ENCODE measurements at regions not wholly inside any gene's neighbourhood (a gene's known extent, or its start where the extent isn't known, plus 50 kb on each side); places are given as distances from the start of the nearest gene placed in this dataset.

DNA sequence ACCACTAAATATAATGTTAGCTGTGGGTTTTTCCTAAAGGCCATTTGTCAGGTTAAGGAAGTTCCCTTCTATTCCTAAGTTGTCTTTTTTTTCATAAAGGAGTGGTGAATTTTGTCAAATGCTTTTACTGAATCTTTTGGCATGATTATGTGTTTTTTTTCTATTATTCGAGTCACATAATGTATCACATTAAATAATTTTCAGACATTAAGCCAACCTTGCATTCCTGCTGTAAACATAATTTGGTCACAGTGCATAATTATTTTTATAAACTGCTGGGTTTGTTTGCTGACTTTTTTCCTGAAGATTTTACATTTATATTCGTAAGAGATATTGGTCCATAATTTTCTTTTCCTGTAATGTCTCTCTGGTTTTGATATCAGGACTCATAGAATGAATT is 101.8 kb upstream of the SPRED1 start:
- POLR2A ChIA-PET (ENCODE audit: unreplicated experiment) = no interaction called here
- BruUV-seq (replicated peaks) = no TSS peak
- Histone ChIP-seq H2AK5ac (ENCODE audit: low read depth, low read length) (no peak overlapping the region), H3K4ac (ENCODE audit: low read depth, low read length) (no peak overlapping the region), H2AK9ac (replicated peaks; ENCODE audit: low read depth, low read length, poor library complexity) (no peak overlapping the region), H2BK120ac (ENCODE audit: low read depth, low read length) (no peak overlapping the region), H3K4me3 (ENCODE audit: insufficient read depth, low read depth, low read length) (no peak overlapping the region), H3K27ac (ENCODE audit: insufficient read depth, low read length) (no peak overlapping the region), H2BK5ac (ENCODE audit: low read depth, low read length, poor library complexity, severe bottlenecking) (no peak overlapping the region), H4K8ac (ENCODE audit: low read depth in 2 of 2, low read length in 2 of 2) (no peak overlapping the region), H3K9me1 (ENCODE audit: insufficient read depth, low read length) (no peaks in the 10 kb centered on the region), H3K9ac (ENCODE audit: low read depth, low read length) (no peak overlapping the region), H3K4me1 (ENCODE audit: control insufficient read depth, insufficient read depth, low read length) (no peaks in the 10 kb centered on the region), H4K20me1 (ENCODE audit: insufficient read depth, low read length) (no peaks in the 10 kb centered on the region), H2BK20ac (ENCODE audit: low read depth, low read length) (no peak overlapping the region), H3K9me3 (ENCODE audit: control insufficient read depth, insufficient read depth, low read length) (peaks cover 3% of the 10 kb centered on the region), H3K18ac (ENCODE audit: low read depth, low read length) (no peak overlapping the region), H3K23ac (ENCODE audit: low read depth, low read length) (no peak overlapping the region), H3K79me1 (ENCODE audit: low read depth in 1 of 2, low read length in 2 of 2) (no peaks in the 10 kb centered on the region), H3K14ac (replicated peaks; ENCODE audit: low read depth, low read length) (no peak overlapping the region), H3K4me2 (ENCODE audit: low read depth, low read length) (no peak overlapping the region), H3K36me3 (ENCODE audit: control insufficient read depth, insufficient read depth, low read length) (no peaks in the 10 kb centered on the region), H4K5ac (ENCODE audit: low read depth, low read length) (no peak overlapping the region), H2AFZ (replicated peaks; ENCODE audit: low read length, poor library complexity) (no peak overlapping the region), H3K56ac (ENCODE audit: extremely low read depth, insufficient read depth, low read length) (no peak overlapping the region), H4K91ac (ENCODE audit: insufficient read depth, low read depth, low read length) (no peak overlapping the region), H2BK15ac (ENCODE audit: low read depth, low read length) (no peak overlapping the region), H3K27me3 (ENCODE audit: control insufficient read depth, insufficient read depth, low read length) (peaks cover 1% of the 10 kb centered on the region; the same call in 1 of the 2 replicates)
- TF ChIP-seq SMC3 (IDR thresholded peaks at IDR 0.05; ENCODE audit: low read depth, low read length) = no peak
- TF ChIP-seq FOS (IDR thresholded peaks at IDR 0.05; ENCODE audit: low read depth, low read length) = no peak
- no peak for TF ChIP-seq POLR2A (IDR thresholded peaks at IDR 0.05; ENCODE audit: low read depth, low read length)
- no peak for TF ChIP-seq MAFK (IDR thresholded peaks at IDR 0.05; ENCODE audit: low read depth, low read length)
- TF ChIP-seq, protein P1, sequence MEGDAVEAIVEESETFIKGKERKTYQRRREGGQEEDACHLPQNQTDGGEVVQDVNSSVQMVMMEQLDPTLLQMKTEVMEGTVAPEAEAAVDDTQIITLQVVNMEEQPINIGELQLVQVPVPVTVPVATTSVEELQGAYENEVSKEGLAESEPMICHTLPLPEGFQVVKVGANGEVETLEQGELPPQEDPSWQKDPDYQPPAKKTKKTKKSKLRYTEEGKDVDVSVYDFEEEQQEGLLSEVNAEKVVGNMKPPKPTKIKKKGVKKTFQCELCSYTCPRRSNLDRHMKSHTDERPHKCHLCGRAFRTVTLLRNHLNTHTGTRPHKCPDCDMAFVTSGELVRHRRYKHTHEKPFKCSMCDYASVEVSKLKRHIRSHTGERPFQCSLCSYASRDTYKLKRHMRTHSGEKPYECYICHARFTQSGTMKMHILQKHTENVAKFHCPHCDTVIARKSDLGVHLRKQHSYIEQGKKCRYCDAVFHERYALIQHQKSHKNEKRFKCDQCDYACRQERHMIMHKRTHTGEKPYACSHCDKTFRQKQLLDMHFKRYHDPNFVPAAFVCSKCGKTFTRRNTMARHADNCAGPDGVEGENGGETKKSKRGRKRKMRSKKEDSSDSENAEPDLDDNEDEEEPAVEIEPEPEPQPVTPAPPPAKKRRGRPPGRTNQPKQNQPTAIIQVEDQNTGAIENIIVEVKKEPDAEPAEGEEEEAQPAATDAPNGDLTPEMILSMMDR (conservative IDR thresholded peaks at IDR 0.05; ENCODE audit: low read depth, low read length) = no peak
- TF ChIP-seq NFE2L2 (IDR thresholded peaks at IDR 0.05; ENCODE audit: low read depth, low read length) = no peak
- no peak for TF ChIP-seq CHD1 (IDR thresholded peaks at IDR 0.05; ENCODE audit: low read depth, low read length)
- no peak for TF ChIP-seq MXI1 (IDR thresholded peaks at IDR 0.05; ENCODE audit: borderline replicate concordance, low read depth, low read length)
- TF ChIP-seq, protein P2, sequence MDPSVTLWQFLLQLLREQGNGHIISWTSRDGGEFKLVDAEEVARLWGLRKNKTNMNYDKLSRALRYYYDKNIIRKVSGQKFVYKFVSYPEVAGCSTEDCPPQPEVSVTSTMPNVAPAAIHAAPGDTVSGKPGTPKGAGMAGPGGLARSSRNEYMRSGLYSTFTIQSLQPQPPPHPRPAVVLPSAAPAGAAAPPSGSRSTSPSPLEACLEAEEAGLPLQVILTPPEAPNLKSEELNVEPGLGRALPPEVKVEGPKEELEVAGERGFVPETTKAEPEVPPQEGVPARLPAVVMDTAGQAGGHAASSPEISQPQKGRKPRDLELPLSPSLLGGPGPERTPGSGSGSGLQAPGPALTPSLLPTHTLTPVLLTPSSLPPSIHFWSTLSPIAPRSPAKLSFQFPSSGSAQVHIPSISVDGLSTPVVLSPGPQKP (IDR thresholded peaks at IDR 0.05; ENCODE audit: borderline replicate concordance, low read depth, low read length) = no peak
- no peak for TF ChIP-seq RAD21 (IDR thresholded peaks at IDR 0.05; ENCODE audit: low read length)
- TF ChIP-seq BHLHE40 (IDR thresholded peaks at IDR 0.05; ENCODE audit: low read depth, low read length) = no peak
- TF ChIP-seq RFX5 (IDR thresholded peaks at IDR 0.05; ENCODE audit: low read depth, low read length) = no peak
- no peak for TF ChIP-seq CEBPB (IDR thresholded peaks at IDR 0.05; ENCODE audit: low read depth, low read length)
- no peak for TF ChIP-seq RCOR1 (IDR thresholded peaks at IDR 0.05; ENCODE audit: insufficient replicate concordance, low read length)
- no peak for TF ChIP-seq MAZ (IDR thresholded peaks at IDR 0.05; ENCODE audit: borderline replicate concordance, low read depth, low read length)
- TF ChIP-seq USF2 (IDR thresholded peaks at IDR 0.05; ENCODE audit: low read depth, low read length) = no peak
- DNase-seq = no peak
- intact Hi-C loops (cut with micrococcal nuclease) (no loop called here), in situ Hi-C loops (cut with MboI; ENCODE audit: low sequenced_read_pairs) (no loop called here), dilution Hi-C loops (cut with HindIII; ENCODE audit: low sequenced_read_pairs, unreplicated experiment) (no loop called here)
- CTCF ChIA-PET = no interaction called here
- ATAC-seq (ENCODE audit: low read depth) = no peak
- no CpG with 5 or more reads among the region's 2 CpGs for WGBS, 2 experiments (ENCODE audit: extremely low coverage in 2 of 2, insufficient read length in 1 of 2)

Data from IMR-90 (cell line).